LNCAP (cell line): ENCODE measurements at regions not wholly inside any gene's neighbourhood (a gene's known extent, or its start where the extent isn't known, plus 50 kb on each side); places are given as distances from the start of the nearest gene placed in this dataset.

Experiments
- TF ChIP-seq, protein P1 (sequence below): fragments of 450-650 bp; IDR thresholded peaks from 2 replicates; pipeline ENCODE4 v1.5.1; 2017; ENCODE audit warnings: mild to moderate bottlenecking

DNA sequence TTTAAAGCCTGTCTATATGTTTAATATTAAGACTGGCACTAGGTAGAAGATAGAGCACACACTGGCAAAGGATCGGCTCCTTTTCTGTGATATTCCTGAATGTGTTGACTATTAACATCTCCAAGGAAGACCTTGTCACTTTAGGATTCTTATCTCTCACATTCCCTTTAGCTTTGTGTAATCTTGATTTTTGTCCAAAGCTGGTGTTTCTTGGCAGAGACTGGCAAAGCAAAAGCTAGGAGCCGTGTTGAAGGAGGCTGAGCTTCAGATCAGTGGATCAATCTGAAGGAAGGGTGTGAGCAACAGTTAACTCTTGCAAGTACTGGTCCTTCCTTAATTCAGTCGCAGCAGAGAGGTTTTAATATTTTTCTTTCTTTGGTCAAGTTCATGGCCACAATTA lies 830.4 kb upstream of the ZNF608 start:
- TF ChIP-seq, protein P1, sequence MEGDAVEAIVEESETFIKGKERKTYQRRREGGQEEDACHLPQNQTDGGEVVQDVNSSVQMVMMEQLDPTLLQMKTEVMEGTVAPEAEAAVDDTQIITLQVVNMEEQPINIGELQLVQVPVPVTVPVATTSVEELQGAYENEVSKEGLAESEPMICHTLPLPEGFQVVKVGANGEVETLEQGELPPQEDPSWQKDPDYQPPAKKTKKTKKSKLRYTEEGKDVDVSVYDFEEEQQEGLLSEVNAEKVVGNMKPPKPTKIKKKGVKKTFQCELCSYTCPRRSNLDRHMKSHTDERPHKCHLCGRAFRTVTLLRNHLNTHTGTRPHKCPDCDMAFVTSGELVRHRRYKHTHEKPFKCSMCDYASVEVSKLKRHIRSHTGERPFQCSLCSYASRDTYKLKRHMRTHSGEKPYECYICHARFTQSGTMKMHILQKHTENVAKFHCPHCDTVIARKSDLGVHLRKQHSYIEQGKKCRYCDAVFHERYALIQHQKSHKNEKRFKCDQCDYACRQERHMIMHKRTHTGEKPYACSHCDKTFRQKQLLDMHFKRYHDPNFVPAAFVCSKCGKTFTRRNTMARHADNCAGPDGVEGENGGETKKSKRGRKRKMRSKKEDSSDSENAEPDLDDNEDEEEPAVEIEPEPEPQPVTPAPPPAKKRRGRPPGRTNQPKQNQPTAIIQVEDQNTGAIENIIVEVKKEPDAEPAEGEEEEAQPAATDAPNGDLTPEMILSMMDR, result no peak

DNA sequence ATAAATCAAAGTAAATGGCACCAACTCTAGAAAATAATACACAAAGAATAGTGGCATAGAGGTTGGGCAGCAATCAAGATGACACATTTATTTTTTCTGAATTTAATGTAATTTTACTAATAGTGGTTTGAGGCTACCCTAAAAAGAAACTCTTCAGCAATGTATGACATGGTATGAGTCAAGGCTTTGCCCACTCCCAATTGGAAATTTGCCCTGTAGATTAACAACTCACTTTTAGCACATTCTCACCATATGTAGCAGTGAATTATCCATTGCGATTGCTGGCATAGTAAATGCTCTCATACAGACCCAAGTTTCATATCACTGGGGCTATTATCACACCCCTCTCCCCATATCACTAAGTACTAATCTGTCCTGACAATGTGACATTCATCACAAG lies 832.1 kb upstream of the ZNF608 start:
- TF ChIP-seq, protein P1, result no peak

DNA sequence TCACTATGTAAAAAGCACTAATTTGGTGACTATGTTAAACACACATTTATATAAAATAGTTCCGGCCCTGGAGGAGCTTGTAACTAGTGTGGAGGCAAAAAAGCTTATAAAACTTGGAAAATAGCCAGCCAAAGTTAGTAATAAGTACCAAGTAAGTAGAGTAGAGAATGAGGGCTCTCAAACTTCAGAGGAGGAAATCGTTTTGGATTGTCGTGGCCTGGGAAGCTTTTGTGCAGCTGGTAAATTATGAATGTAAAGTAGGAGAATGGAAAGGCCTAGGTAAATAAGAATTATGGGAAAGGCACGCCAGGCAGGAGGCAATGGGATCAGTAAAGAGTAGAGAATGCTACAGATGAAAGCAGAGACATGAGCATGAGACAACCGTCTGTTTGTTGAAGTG lies 832.7 kb upstream of the ZNF608 start:
- TF ChIP-seq, protein P1, result no peak

DNA sequence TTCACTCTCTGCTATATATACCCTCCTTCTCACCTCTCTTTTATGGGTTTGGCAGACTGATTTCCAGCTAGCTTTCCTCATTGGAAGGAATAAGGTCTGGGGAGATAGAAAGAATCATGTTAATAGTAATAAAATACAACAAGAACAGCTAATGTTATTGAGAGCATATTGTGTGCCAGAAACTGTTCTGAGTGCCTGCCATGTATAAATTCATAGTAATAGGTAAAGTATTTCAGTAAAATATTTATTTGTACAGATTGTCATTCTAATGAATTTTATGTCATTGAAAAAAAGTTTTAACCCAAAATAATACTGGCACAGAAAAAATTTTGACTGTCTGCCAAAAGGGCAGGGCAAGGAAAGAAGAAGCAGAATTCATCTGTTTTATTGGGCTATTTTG lies 834.9 kb upstream of the ZNF608 start:
- TF ChIP-seq, protein P1, result no peak

DNA sequence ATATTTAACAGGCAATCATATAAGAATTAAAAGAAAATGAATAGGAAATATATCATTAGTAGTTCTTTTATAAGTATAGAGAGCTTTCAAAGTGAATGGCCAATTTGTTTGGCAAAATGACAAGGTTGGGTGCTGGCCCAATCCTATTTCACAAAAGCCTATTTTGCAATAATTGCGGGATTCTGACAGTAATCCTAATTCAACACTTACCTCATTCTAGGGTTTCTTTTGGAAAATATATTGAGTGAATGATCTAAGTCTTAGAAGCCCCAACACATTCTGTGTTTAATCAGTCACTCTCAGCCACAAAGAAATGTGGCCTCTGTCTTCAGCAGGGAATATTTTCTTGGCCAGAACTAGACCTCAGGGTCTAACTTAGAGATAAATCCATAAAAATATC lies 835.9 kb upstream of the ZNF608 start:
- TF ChIP-seq, protein P1, result no peak

DNA sequence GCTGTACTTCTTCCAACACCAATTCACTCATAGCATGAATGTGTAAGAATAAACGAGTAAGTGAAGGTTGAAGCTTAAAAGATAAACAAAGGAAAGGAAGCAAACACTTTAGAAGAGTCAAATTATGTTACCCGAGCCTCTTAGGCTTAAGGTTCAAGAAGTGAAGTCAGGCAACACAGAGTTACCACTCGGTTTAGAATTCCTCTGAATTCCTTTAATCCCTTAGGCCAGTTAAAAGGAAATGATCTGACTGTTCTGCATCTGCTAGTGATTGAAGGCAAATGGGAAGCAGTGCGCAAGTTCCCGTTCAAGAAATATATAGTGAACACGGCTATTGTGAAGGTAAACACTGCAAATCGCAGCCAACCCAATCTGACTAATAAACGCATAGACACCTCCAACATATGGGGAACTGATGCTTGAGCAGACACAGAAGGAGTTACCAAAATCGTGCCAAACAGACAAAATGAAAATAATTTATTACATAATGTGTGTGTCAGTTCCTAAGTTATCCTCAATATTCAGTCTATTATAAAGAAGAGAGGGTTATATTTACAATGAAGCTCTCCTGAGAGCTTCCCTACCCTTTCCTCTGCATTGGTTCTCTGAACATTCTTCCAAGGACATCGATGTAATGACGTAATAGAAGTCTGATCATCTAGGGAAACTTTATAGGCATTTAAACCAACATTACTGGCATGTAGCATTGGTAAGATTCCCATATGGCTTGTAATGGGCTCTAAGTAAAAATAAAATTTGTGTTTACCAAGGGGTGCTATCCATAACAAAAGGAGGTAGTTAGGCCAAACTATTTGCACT lies 837.1 kb upstream of the ZNF608 start:
- TF ChIP-seq, protein P1, result no peak

DNA sequence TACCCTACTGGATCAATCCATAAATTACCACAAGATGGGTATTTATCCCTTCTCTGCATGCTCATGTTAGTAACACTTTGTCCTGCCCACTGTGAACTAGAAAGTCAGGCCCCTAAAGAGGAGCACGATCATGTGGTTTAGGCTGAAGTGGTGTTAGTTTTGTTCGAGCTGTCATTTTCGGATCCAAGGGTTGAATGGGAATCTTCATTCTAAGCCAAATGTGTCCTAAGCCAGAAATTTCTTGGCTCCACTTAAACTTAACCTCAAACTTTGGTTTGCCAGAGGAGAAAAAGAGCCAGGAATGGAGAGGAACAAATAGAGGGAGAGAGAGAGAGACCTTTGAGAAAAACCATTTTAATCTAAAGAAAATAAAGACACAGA lies 837.7 kb upstream of the ZNF608 start:
- TF ChIP-seq, protein P1, result no peak

DNA sequence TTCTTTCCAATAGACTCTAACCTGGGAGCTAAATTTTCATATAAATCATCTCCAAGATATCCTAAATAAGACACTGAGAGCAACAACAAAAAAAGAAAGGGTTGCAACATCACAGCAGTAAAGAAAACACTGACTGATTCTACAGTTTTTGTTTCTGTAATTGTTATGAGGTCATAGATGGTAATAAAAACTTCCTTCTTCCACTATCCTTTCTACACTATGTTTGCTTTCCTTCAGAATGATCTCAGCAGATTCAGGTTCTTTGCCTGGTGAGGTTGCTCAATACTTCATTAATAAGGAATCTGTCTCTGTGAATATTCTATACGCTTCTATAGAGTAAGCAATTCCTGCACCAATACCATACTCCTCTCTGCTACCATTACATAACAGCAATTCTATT lies 835.6 kb upstream of the GRAMD2B start:
- TF ChIP-seq, protein P1, result no peak
